Stomach (tissue), 8 donors: ENCODE measurements at regions not wholly inside any gene's neighbourhood (a gene's known extent, or its start where the extent isn't known, plus 50 kb on each side); places are given as distances from the start of the nearest gene placed in this dataset.

Experiments used
- DNase-seq, 2 donors: peaks; one replicate each; pipeline versions ENCODE4 v3.0.0 to v3.0.0-alpha.2; 2013 to 2019
- H3K27ac ChIP-seq, 5 donors: fragments of 200-600 bp in 4 of 5; sonication (generic) in 4 of 5; one replicate each; pipeline ENCODE4 v1.5.1; 2013 to 2019; ENCODE audit warnings: mild to moderate bottlenecking in 1 of 5, moderate library complexity in 1 of 5
- H3K27me3 ChIP-seq, 3 donors: fragments of 200-600 bp; sonication (generic); one replicate each; pipeline ENCODE4 v1.5.1; 2017 to 2019; ENCODE audit warnings: mixed run types in 1 of 3
- H3K36me3 ChIP-seq, 4 donors: fragments of 200-600 bp; sonication (generic); 1 replicate in 3 of 4; 2 replicates in 1 of 4; pipeline ENCODE4 v1.5.1; 2016 to 2019
- H3K4me1 ChIP-seq, 4 donors: fragments of 200-600 bp; sonication (generic); one replicate each; pipeline ENCODE4 v1.5.1; 2016 to 2019
- H3K4me3 ChIP-seq, 4 donors: fragments of 200-600 bp; sonication (generic) in 3 of 4; one replicate each; pipeline ENCODE4 v1.5.1; 2016 to 2019; ENCODE audit warnings: mild to moderate bottlenecking in 1 of 4
- H3K9me3 ChIP-seq, 4 donors: fragments of 200-600 bp; sonication (generic); one replicate each; pipeline ENCODE4 v1.5.1; 2016 to 2019
- EP300 ChIP-seq: sonication (generic); formaldehyde crosslinking; IDR thresholded peaks from one replicate; pipeline ENCODE4 v1.6.1; 2017; ENCODE audit warnings: antibody characterized with exemption
- POLR2A ChIP-seq, 4 donors: fragments of 450-650 bp; IDR thresholded peaks; one replicate each; pipeline ENCODE4 v1.6.1; 2016; ENCODE audit warnings: antibody characterized with exemption in 4 of 4, control low read depth in 2 of 4, mild to moderate bottlenecking in 1 of 4, moderate library complexity in 1 of 4
- POLR2AphosphoS5 ChIP-seq, 3 donors: sonication (generic); formaldehyde crosslinking; IDR thresholded peaks; one replicate each; pipeline ENCODE4 v1.6.1; 2016; ENCODE audit warnings: antibody characterized with exemption in 3 of 3
- WGBS, 5 donors: extraction: QIAGEN DNeasy Blood & Tissue Kit in 3 of 5; methylation state at CpG; one replicate each; pipeline versions ENCODE4 v1.1.5 to v1.1.7; 2013 to 2018; 5-methylcytosine and 5-hydroxymethylcytosine counted together
- intact Hi-C: fragments of 100-400 bp; cut with DNase I; formaldehyde crosslinking; loops from one replicate; pipeline ENCODE4 v1.15.1; 2023; ENCODE audit warnings: low total_unique reads
- TF ChIP-seq, protein P1 (sequence below), 7 experiments: fragments of 450-650 bp in 4 of 7; fragments of 200-600 bp in 3 of 7; sonication (generic) in 3 of 7; IDR thresholded peaks; one replicate each; pipeline ENCODE4 v1.5.1; 2016 to 2019; ENCODE audit warnings: antibody characterized with exemption in 7 of 7, control low read depth in 2 of 7, mild to moderate bottlenecking in 1 of 7
- donor health status: healthy with polysubstance abuse.
- donor health status: Bipolar disorder and iron deficiency.
- donor health status: healthy.

DNA sequence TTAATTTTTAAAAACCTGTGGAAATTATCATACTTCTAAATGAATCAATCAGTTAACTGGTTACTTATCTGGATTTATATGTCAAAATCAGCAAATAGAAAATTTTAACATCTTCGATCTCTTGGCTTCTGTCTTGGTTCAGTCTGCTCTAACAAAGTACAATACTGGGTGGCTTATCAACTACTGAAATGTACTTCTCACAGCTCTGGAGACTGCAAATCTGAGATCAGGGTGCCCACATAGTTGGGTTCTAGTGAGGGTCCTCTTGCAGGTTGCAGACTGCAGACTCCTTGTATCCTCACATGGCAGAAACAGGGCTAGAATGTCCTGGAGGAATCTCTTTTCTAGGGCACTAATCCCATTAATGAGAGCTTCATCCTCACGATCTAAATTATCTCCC is 1851.6 kb upstream of the TENM3 start:
- Histone ChIP-seq H3K27ac (no peak overlapping the region), H3K4me1 (no peaks in the 10 kb centered on the region), H3K27me3 (no peaks in the 10 kb centered on the region), H3K9me3 (no peaks in the 10 kb centered on the region), H3K4me3 (no peak overlapping the region), H3K36me3 (no peaks in the 10 kb centered on the region)
- intact Hi-C loops = no loop called here
- 85 to 98% (median 93%) methylated on average over 2 of the region's 2 CpGs for WGBS, 5 donors
- no peak for DNase-seq
- TF ChIP-seq POLR2AphosphoS5 (IDR thresholded peaks at IDR 0.05) (no peak), EP300 (no peak), POLR2A (IDR thresholded peaks at IDR 0.05) (no peak)
- TF ChIP-seq, protein P1, sequence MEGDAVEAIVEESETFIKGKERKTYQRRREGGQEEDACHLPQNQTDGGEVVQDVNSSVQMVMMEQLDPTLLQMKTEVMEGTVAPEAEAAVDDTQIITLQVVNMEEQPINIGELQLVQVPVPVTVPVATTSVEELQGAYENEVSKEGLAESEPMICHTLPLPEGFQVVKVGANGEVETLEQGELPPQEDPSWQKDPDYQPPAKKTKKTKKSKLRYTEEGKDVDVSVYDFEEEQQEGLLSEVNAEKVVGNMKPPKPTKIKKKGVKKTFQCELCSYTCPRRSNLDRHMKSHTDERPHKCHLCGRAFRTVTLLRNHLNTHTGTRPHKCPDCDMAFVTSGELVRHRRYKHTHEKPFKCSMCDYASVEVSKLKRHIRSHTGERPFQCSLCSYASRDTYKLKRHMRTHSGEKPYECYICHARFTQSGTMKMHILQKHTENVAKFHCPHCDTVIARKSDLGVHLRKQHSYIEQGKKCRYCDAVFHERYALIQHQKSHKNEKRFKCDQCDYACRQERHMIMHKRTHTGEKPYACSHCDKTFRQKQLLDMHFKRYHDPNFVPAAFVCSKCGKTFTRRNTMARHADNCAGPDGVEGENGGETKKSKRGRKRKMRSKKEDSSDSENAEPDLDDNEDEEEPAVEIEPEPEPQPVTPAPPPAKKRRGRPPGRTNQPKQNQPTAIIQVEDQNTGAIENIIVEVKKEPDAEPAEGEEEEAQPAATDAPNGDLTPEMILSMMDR (IDR thresholded peaks at IDR 0.05) = no peak

DNA sequence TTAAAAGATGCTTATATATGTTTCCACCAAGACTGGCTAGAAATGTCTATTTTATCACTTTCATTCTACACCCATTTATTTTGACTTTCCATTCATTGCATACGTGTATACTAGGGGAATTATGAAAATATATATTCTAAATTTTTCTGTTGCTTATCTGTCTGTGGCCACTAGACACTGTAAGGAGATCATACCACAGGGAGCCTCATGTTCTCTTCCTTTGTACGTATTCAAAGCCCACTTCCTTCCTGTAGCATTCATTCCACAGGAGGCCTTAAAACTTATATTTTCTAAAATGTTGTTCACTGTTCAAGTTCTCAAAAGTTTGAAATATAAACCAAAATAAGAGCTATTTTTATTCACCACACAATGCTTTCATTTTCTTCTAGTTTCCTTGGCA is 1848.9 kb upstream of the TENM3 start:
- Histone ChIP-seq H3K4me3 (no peak overlapping the region), H3K9me3 (no peaks in the 10 kb centered on the region), H3K36me3 (no peaks in the 10 kb centered on the region), H3K27ac (no peak overlapping the region), H3K27me3 (no peaks in the 10 kb centered on the region), H3K4me1 (no peaks in the 10 kb centered on the region)
- TF ChIP-seq POLR2AphosphoS5 (IDR thresholded peaks at IDR 0.05) (no peak), EP300 (no peak), POLR2A (IDR thresholded peaks at IDR 0.05) (no peak)
- TF ChIP-seq, protein P1 (IDR thresholded peaks at IDR 0.05) = no peak
- intact Hi-C loops = no loop called here
- WGBS, 5 donors = 53 to 75% (median 63%) methylated on average over 2 of the region's 2 CpGs
- DNase-seq = no peak

DNA sequence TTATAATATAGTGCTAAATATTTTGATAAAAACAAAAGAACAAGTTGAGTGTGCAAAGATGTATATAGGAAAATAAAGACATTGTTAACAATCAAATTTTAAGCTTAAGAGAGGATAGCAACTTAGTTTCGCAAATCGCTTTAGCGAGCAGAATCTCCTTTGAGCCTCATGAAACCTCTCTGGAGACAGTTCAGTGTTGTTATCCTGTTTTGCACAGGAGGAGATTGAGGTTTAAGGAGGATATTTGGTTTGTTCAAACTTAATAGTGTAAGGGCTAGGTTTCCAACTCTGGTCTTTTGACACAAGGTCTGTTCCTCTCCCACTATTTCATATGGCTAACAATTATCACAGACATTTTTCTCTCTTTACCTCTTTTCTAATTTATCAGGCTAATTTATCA is 1848.5 kb upstream of the TENM3 start:
- H3K4me3 ChIP-seq = no peak overlapping the region
- no peak overlapping the region for H3K27ac ChIP-seq
- no peak for DNase-seq
- H3K36me3 ChIP-seq = no peaks in the 10 kb centered on the region
- intact Hi-C loops = no loop called here
- no peaks in the 10 kb centered on the region for H3K4me1 ChIP-seq
- H3K9me3 ChIP-seq = no peaks in the 10 kb centered on the region
- no peak for TF ChIP-seq POLR2AphosphoS5 (IDR thresholded peaks at IDR 0.05)
- TF ChIP-seq, protein P1 (IDR thresholded peaks at IDR 0.05) = no peak
- TF ChIP-seq POLR2A (IDR thresholded peaks at IDR 0.05) = no peak
- TF ChIP-seq EP300 = no peak
- WGBS, 5 donors = 64 to 87% (median 81%) methylated on average over 3 of the region's 3 CpGs
- no peaks in the 10 kb centered on the region for H3K27me3 ChIP-seq

DNA sequence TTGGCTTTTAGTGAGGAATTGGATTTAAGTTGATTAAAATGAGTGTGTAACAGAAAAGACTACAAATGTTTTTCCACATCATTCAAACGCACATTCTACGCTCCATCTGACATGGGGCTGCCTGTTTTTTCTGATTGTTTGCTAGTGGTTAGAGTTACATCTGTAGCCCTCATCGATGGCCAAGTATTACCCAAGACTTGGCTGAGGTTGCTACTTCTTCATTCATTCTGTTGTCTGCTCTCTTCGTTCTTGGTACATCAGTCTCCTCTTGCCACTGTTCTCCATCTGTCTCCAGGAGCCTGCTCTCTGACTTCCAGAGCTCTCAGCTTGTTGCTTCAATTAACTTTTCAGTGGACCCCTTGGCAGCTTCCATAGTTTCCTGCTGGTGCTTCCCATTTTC is 1844.6 kb upstream of the TENM3 start:
- Histone ChIP-seq H3K27ac (no peak overlapping the region), H3K9me3 (peaks cover 0 to 4% (median 0%) of the 10 kb centered on the region in 4 donors), H3K4me3 (no peak overlapping the region), H3K4me1 (no peaks in the 10 kb centered on the region), H3K36me3 (no peaks in the 10 kb centered on the region), H3K27me3 (no peaks in the 10 kb centered on the region)
- intact Hi-C loops = no loop called here
- no peak for TF ChIP-seq EP300
- TF ChIP-seq POLR2A (IDR thresholded peaks at IDR 0.05) = no peak
- TF ChIP-seq POLR2AphosphoS5 (IDR thresholded peaks at IDR 0.05) = no peak
- TF ChIP-seq, protein P1 (IDR thresholded peaks at IDR 0.05) = no peak
- no peak for DNase-seq
- 57 to 79% (median 73%) methylated on average over 4 of the region's 4 CpGs for WGBS, 5 donors
